IPS-NIHi7 (cell line): ENCODE measurements at regions not wholly inside any gene's neighbourhood (a gene's known extent, or its start where the extent isn't known, plus 50 kb on each side); places are given as distances from the start of the nearest gene placed in this dataset.
"Not testable (repeated sequence)": the region's sequence is repeated elsewhere in the genome, so short reads cannot be mapped to it uniquely, and the experiment has no call there.

Experiments used
- DNase-seq: peaks from one replicate; pipeline ENCODE4 v3.0.0; 2012; ENCODE audit warnings: mixed read lengths; ENCODE audit errors: extremely low spot score

DNA sequence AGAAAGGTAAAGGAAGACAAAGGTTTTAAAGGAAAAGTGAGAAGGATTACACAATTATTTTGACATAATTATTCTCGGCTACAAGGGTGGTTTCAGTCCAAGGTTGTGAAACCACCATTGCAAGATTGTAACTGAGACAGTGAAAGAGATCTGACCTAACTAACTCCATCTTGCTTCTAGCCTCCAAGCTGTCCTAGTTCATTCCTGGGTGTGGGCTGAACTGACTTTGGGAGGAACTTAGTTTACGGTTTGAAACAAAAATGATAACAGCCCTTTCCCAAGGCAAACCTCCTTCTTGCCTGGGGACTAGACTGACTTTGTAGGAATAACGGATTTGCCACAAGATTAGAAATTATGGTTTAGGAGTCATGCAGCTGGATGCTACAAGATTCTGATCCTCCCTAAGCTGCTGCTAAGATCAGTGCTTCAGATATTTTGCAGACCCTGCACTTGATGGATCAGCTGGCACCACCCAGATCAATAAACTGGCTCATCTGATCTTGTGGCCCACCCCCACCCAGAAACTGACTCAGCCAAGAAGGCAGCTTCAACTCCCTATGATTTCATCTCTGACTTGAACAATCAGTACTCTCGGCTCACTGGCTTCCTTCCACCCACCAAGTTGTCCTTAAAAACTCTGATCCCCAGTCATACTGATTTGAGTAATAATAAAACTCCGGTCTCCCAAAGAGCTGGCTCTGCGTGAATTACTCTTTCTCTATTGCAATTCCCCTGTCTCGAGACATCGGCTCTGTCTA, 57.7 kb upstream of the AADACL2 start:
- no peak for DNase-seq

DNA sequence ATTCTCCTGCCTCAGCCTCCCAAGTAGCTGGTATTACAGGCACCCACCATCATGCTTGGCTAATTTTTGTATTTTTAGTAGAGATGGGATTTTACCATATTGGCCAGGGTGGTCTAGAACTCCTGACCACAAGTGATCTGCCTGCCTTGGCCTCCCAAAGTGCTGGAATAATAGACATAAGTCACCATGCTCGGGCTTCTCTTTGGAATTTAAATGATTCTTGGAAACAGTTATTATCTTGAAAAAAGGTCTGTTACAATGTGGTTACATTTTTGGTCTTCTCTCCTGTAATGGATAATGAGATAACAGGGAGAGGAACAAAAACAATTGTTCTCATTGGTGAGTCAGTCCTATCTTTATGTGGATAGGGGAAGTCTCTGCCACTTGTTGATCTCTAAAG, 59.8 kb upstream of the AADACL2 start:
- no peak for DNase-seq

DNA sequence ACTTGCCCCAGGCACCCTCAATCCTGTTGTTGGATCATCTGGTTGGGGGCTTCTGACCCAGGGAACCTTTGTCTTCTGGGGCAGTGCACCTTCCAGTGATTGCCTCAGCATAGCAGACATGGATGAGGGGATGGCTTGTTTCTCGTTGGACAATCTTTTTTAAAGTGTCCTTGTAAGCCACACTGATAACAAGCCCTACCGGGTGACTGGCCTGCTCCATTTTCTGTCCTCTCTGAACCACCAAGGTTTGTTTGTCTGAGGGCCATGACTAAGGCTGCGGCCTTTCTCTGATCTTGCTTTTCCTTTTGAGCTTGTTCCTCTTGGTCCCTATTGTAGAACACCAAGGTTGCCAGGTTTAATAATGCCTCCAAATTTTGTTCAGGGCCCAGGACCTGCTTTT, 66.0 kb upstream of the AADACL2 start:
- DNase-seq = not testable (repeated sequence)

DNA sequence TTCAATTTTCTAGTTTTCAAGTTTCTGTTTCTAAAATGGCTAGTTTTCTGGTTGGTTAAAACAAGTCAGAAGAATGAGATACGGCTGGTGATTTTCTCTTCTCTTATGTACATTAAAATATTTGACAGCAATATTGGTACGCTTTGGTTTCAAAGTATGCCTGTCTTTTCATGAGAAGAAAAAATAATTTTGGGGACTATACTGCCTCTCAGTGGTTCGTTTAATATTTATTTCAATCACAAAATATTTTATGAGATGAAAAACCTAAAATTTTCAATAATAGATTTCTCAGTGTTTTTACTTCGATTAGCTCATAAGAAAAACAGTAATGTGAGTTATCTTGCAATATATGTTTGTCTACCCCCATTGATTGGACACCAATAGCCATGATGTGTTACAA, 72.8 kb upstream of the AADACL2 start:
- no peak for DNase-seq

DNA sequence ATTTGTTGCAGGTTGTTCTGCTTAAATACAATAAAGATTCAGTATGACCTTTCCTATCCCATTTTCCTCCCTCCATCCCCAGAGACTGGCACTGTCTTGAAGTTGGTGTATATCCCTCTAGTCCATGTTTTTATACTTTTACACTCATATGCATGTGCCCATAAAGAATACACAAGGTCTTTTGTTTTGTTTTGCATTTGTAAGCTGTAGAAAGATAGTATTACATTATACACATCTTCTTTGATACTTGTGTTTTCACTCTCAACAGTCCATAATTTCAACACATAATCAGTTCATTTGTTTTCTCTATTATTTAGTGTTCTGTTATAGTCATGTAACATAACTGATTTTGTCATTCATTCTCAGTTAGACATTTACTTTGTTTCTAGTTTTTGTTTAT, 88.7 kb upstream of the AADACL2 start:
- no peak for DNase-seq

DNA sequence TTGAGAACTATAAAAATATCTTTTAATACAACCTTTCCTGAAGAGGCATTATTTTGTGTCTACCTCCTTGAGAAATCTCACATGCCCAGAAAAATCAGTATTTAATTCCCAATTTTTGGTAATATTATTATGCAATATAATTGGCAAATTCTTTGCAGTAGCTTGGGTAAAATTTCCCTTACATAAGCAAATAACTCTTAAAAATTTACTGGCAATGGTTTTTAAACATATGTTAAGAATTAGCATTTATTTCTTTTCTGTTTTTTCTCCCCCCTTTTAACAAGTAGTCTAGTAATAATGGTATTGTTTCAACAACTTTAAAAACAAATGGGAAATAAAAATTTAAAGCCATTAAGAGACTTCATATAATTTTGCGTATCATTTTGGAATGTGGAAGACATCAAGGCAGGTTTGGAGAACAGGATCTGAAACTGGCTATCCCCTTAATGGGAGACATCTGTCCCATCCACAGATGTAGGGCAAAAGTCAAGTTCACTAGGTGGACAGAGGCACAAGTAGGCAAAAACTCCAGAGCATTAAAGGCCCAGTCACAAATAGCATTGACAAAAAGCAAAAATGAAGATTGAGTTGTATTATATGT, 89.6 kb upstream of the AADACL2 start:
- DNase-seq = no peak

DNA sequence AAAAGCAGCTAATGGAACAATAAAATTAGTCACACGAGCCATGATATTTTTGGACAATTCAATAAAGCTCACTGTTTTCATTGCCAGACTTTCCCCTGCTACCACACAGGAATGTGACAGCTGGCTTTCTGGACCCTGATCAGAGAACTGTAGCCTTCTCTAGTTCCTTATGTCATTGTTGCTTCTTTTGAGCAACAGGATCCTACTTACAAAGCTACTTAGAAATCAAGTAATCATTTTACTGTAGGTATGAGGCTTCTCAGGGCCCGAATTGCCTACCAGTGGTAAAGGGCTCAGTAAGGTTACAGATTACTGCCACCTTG, 94.3 kb upstream of the AADACL2 start:
- no peak for DNase-seq

DNA sequence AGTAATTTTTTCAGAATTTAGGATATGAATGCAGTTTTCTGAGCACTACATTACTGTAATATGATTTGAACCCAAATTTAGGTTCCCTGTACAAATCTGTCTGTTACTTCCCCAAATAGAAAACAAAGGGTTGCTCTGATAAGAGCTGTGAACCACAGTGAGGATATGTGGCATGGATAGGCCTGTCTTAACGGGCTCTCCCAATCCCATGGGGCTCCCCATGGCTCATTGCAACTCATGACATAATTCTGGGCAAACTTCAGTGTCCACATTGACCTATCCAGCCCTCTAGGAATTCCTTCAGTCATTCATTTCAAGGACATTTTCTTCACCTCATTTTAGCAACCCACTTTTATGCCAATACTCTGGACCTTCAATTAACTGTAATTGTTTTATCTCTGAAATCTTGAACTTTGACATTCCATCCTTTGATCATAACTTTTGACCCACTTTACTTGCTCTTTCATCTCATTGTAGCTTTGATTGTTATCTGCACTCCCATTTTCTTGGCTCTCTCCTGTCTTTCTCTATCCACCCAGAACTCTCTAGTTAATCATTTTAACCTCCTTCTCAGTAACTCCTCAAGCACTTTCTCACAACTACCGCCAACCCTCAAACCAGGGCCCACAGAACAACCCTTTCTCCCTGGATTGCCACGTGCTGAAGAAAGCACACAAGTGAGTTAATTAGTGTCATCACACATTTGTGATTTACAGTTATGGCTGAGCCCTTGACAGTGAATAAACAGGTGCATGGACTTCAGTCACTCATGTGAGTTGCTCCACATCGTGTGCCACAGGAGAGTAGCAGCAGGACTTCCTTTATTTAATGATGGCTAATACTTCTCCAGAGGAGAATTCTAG, 94.9 kb upstream of the AADACL2 start:
- DNase-seq = no peak

DNA sequence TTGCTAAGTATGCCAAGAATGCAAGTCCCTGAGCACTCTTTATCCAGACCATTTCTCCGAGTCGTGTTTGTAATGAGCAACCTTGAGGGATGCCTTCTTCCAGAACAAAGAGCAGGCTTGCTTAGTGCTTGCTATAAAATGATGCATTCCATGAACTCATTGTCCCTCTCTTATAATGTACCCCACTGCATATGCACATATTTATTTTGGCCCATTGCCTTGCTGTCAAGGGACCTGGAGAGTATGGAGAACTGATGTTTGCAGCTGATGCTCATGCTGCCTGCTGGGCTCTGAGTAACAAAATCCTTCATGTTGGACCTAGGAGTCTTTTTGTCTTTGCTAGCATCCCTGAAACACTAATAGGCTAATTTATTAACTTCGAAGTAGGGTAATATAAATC, 97.8 kb upstream of the AADACL2 start:
- DNase-seq = no peak

DNA sequence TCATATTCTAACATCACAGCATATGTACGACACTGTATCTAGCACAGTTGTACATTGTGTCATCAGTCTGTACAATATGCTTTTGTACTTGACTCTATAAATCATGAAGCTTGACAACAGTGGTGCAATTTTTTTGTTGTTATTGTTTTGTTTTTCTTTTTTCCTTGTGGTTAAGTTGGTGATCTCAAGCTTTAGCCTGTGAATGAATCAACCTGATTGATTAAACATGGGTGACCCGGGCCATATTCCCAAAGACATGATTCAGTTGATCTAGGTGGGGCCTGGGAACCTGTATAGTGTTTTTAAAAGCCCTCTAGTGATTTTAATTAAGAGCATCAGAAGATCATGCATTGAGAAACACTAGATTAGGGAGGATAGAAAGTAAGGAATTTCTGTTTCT, 101.8 kb upstream of the AADACL2 start:
- DNase-seq = no peak

DNA sequence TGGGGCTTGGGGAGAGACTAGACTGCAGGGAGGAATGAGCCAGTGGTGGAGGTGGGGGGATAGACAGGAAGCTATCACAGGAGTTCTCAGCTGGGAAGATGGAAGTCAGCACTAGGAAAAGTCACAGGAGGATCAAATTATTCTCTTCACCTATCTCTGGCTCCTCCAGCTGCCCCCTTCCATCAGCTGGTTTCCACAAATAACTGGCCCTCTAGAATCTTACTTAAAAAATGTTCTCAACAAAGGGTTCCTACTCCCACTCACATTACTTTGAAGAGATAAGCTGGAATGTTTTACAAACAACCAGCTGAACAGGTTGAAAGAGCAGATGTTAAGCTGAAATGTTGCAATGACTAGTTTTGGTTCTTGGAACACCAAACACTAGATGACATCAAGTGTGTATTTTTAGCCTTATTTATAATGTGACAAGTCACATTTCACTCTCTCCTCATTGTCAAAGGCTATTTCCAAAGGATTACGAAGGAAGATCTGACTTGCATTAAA, 102.7 kb upstream of the AADACL2 start:
- no peak for DNase-seq

DNA sequence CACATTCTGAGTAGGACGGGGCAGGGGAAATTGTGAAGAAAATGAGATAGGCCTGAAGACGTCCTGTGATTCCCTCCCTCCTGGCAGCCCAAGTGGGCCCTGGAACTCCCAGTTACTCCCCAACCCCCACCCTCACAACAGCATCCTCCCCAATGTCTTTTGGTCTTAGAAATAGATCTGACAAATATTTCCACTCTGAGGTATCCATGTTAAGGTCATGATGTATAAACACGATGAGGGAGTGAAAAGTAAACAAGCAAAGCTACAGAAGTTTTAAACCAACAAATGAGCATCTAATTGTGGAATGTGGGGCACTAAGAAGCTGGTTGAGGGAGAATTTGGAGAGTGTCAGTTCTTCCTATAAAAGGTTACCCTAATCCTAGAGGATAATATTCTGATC, 103.7 kb upstream of the AADACL2 start:
- no peak for DNase-seq

DNA sequence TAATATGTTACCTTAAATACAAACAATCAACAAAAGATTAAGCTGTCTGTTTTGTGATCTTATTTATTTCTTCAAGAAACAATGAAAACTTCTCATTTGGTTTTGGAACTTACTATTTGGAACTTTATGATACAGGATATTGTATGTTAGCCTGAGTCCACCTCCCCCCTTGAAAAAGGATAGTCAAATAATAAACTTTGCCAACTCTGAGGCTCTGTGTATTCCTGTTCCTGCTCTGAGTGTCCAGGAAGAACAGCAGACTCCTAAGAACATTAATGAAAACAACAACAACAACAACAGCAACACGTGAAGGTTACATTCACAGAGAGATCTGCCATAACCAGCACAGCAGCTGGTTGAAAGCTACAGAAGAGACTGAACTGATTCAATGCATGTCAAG, 108.1 kb upstream of the AADACL2 start:
- DNase-seq = no peak

DNA sequence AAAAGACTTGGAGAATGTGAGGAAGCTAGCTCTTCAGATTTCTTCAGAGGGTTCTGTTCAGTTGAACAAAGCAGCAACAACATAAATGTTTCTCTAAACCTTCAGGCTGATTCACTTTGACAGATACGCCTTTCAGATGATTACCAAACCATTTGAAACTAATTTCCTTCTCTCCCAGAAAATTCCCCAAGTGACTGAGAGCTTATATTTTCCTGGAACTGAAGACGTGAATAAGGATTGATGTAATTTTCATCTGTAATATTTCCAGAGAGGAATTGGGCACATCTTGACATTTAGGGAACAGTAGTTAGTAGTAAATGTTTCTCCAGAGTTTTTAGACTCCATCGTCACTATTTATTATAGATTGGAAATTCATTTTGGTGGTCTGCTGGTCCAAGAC, 108.6 kb upstream of the AADACL2 start:
- DNase-seq = no peak

DNA sequence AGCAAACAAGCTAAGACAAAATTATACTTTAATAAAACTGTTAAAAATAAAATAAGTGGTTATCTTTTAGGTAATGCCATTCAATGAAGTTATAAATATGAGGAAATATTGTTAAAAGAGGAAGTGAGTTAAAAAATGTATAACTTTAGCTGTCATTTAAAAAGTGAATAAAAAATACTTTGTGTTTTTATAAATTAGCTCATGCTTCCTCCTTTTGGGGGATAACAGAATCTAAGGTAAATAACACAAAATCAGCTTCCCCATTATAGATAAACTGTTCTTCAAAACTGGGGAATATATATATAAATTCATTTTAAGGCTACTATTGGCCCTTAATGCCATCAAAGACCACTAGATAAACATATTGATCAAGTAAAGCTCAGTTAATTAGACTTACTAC, 113.7 kb upstream of the AADACL2 start:
- DNase-seq = no peak

DNA sequence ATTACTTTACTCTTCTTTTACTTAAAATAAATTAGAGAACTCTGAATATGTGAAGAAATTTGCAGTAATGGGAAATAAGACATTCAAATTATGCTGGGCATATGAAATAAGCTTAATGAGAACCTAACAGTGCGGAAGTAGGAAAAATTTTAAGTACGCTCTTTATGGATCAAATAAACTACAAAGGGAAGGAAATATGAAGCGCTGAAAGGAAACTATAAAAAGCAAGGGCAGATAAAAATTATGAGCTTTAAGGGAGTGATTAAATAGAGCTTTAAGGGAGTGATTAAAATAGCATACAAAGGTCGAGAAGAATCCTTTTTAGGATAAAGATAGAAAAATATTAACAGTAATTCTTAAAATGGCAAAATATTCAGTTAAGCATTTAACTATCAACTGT, 118.3 kb upstream of the AADACL2 start:
- DNase-seq = no peak

DNA sequence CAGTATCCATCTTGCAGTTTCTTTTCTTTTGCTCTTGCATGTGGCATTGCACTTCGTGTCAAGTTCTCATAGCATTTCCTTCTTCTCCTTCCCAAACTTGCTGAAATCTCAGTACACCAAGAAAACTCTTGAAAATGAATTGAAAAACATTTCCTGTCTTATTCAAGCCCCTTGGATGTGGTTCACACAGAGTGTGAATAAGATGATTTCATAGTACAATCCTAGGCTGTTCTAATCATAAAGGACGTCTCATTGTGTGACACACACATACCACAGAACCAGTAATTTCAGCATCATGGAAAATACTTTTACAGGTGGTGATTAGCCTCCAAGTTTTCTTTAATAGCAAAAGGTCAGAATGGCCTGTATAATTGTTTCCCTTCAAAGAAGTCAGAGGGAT, 121.6 kb upstream of the AADACL2 start:
- no peak for DNase-seq

DNA sequence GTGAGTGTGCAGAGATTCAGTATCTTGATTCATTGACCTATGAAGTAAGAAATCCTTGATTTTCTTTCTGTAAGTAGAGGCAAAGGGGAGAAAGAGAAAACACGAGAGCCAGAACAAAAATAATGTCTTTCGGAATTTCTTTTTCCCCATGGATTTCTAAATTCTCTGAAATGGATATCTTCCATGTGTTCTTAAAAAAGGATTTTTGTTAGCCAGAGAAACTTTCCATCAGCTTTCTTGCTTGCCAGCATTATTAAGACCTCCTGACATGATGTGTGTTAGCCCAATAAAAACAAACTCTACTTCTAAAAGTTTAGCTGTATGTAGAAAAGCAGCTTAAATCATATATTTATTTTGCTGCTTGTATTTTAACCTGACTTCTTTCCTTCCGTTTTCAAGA, 122.3 kb upstream of the AADACL2 start:
- no peak for DNase-seq

DNA sequence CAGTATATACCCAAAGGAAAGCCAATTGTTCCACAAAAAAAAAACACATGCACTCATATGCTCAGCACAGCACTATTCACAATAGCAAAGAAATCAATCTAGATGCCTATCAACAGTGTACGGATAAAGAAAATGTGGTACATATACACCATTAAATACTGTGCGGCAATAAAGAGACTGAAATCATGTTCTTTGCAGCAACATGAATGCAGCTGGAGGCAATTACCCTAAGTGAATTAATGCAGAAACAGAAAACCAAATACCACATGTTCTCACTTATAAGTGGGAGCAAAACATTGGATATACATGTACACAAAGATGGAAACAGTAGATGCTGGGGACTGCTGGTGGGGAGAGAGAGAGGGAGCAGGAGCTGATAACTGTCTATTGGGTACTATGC, 124.2 kb upstream of the AADACL2 start:
- DNase-seq = no peak

DNA sequence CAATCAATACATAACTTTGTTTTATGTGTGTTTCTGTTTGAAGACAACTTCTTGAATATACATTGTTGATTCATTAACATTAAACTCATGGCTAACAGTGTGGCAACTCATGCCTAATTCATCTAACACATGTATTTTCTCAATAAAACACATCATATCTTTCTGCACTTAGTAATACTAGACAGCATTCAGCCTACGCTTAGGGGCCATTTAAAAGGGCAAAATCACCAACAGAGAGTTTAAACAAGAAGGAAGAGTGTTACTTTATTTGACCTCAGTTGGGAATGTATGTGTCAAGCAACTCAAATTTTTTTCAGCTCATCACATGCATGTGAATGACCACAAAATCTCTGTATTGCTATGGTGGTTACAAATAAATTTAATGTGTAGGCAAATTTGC, 128.8 kb upstream of the AADACL2 start:
- no peak for DNase-seq

DNA sequence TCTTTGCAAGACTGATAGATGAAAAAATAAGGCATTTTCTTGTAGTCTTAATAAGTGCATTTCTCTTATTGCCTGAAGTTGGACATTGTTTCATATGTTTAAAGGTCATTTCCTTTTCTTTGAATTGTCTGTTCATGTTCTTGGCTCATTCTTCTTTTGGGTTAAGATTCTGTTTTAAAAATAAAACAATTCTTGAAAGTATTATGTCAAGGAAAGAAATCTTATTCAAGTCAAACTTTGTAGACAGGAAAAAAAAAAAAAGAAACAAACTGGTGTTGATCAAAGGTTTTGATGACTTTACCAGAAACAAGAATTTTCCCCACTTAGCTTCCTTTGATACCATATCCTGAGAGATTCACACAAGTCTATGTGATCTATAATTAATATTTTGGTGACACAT, 132.9 kb upstream of the AADACL2 start:
- no peak for DNase-seq

DNA sequence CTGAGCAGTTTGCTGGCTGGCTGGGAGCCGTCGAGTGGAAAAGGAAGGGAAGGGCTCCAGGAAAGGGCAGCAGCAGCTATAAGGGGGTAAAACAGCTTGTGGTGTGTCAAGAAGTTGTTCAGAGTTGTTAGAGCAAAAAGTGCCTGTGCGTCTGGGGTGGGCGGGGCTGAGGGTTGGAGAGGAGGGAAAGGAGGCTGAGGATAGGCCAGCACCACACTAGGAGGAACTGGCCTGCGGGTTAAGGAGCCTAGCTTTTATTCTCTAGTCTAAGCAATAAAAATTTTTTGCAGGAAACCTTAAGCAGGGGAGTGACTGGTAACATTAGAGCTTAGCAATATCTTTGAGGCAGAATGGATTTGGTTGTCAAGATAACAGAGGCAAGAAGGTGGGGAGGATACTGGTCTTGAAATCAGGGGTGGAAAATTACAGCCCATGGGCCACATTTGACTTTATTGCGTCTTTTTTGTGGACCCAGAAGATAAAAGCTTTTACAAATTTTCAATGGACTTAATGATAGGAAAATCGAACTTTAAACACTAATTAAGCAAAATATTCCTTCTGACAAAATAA, 134.5 kb upstream of the AADACL2 start:
- DNase-seq = peak; percentile 25

DNA sequence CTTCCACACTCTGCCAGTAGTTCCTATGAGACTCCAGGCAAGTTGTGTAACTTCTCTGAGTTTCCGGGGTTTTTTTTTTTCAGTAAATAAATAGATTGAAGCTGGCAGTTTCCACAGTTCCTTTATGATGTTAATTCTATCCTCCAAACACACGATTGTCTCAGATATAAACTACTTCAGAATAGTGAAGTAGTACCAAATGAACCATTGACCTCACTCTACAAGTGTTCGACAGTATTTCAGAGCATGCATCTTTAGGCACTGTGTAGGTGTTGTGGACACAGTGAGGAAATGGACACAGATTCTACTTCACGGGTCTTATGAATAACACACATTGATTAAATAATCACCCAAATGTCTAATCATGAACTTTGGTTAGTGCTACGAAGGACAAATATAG, 136.1 kb upstream of the IGSF10 start:
- no peak for DNase-seq
